SU-DHL-6 (cell line): ENCODE measurements at regions not wholly inside any gene's neighbourhood (a gene's known extent, or its start where the extent isn't known, plus 50 kb on each side); places are given as distances from the start of the nearest gene placed in this dataset.

Source experiments
- H2AFZ ChIP-seq: fragments of 200-600 bp; sonication (generic); 2 replicates; pipeline ENCODE4 v1.6.1; 2014; ENCODE audit warnings: low read depth, mild to moderate bottlenecking, moderate library complexity, mixed read lengths, antibody characterized with exemption, low read length; ENCODE audit not compliant: severe bottlenecking
- H3F3A ChIP-seq: fragments of 200-600 bp; shearing (Covaris generic); 2 replicates; pipeline ENCODE4 v1.6.0; 2016; ENCODE audit warnings: antibody characterized with exemption, mild to moderate bottlenecking; ENCODE audit not compliant: insufficient read depth
- H3K27ac ChIP-seq: fragments of 200-600 bp; sonication (generic); 2 replicates; pipeline ENCODE4 v1.5.1; 2016; ENCODE audit warnings: low read depth, mild to moderate bottlenecking, low read length, moderate library complexity, mixed read lengths
- H3K27me3 ChIP-seq: fragments of 200-600 bp; sonication (generic), shearing (Covaris generic); 2 replicates; pipeline ENCODE4 v1.6.0; 2014; ENCODE audit warnings: mild to moderate bottlenecking, low read length
- H3K36me3 ChIP-seq: fragments of 200-600 bp; sonication (generic); 2 replicates; pipeline ENCODE4 v1.6.1; 2014; ENCODE audit warnings: mild to moderate bottlenecking, low read length, mixed read lengths
- H3K4me2 ChIP-seq: fragments of 300-600, 200-600 bp; shearing (Covaris generic), sonication (generic); 2 replicates; pipeline ENCODE4 v1.6.0; 2014; ENCODE audit warnings: low read length, low read depth, mild to moderate bottlenecking; ENCODE audit not compliant: poor library complexity, severe bottlenecking
- H3K4me3 ChIP-seq: fragments of 200-600 bp; sonication (generic); 2 replicates; pipeline ENCODE4 v1.5.1; 2014; ENCODE audit warnings: antibody characterized with exemption, low read length, mild to moderate bottlenecking, mixed read lengths; ENCODE audit not compliant: insufficient read depth, poor library complexity, severe bottlenecking
- H3K79me2 ChIP-seq: fragments of 200-600 bp; sonication (generic); 2 replicates; pipeline ENCODE4 v1.6.1; 2014; ENCODE audit warnings: mild to moderate bottlenecking, low read length, moderate library complexity; ENCODE audit not compliant: insufficient read depth
- H3K9ac ChIP-seq: fragments of 200-600 bp; sonication (generic); 2 replicates; pipeline ENCODE4 v1.7.0; 2014; ENCODE audit warnings: mild to moderate bottlenecking, low read length
- H3K9me2 ChIP-seq: fragments of 200-600 bp; sonication (generic); replicated peaks from 2 replicates; pipeline ENCODE4 v1.6.1; 2014; ENCODE audit warnings: low read length; ENCODE audit not compliant: insufficient read depth
- H3K9me3 ChIP-seq: fragments of 200-600 bp; sonication (generic); 2 replicates; pipeline ENCODE4 v1.6.1; 2014; ENCODE audit warnings: low read length, mixed read lengths; ENCODE audit not compliant: insufficient read depth
- H4K20me1 ChIP-seq: fragments of 200-600 bp; sonication (generic); 2 replicates; pipeline ENCODE4 v1.6.1; 2014; ENCODE audit warnings: low read depth, mild to moderate bottlenecking, antibody characterized with exemption, low read length, moderate library complexity, mixed read lengths
- EZH2phosphoT487 ChIP-seq: fragments of 200-600 bp; sonication (generic), shearing (Covaris generic); conservative IDR thresholded peaks from 2 replicates; pipeline ENCODE4 v1.6.1; 2018; ENCODE audit warnings: mild to moderate bottlenecking, antibody characterized with exemption, low read length, moderate library complexity, mixed read lengths
- TF ChIP-seq, protein P1 (sequence below): fragments of 200-600 bp; sonication (generic); IDR thresholded peaks from one replicate; pipeline ENCODE4 v1.5.1; 2017; ENCODE audit warnings: antibody characterized with exemption, mild to moderate bottlenecking, low read length, moderate library complexity; ENCODE audit not compliant: insufficient read depth, poor library complexity, severe bottlenecking

DNA sequence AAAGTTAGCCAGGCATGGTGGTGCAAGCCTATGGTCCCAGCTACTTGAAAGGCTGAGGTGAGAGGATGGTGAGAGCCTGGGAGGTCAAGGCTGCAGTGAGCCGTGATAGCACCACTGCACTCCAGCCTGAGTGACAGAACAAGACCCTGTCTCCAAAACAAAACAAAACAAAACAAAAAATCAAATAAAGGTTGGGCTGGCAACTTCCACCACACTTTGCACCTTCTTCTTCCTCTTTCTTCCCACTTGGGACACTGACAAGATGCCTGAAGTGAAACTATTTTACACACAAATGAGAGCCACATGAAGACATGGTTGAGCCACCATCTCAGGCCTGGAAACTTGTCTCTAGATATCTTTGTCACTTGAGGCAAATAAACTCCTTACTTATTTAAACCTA lies 53.8 kb upstream of the CCDC28A start:
- Histone ChIP-seq H4K20me1 (no peaks in the 10 kb centered on the region), H3K4me3 (no peak overlapping the region), H3K9me2 (no peaks in the 10 kb centered on the region), H3K9me3 (no peaks in the 10 kb centered on the region), H3K36me3 (no peaks in the 10 kb centered on the region), H2AFZ (no peak overlapping the region), H3K79me2 (no peaks in the 10 kb centered on the region), H3F3A (no peaks in the 10 kb centered on the region), H3K9ac (no peak overlapping the region), H3K27ac (no peak overlapping the region), H3K27me3 (no peaks in the 10 kb centered on the region), H3K4me2 (no peak overlapping the region)
- TF ChIP-seq, protein P1, sequence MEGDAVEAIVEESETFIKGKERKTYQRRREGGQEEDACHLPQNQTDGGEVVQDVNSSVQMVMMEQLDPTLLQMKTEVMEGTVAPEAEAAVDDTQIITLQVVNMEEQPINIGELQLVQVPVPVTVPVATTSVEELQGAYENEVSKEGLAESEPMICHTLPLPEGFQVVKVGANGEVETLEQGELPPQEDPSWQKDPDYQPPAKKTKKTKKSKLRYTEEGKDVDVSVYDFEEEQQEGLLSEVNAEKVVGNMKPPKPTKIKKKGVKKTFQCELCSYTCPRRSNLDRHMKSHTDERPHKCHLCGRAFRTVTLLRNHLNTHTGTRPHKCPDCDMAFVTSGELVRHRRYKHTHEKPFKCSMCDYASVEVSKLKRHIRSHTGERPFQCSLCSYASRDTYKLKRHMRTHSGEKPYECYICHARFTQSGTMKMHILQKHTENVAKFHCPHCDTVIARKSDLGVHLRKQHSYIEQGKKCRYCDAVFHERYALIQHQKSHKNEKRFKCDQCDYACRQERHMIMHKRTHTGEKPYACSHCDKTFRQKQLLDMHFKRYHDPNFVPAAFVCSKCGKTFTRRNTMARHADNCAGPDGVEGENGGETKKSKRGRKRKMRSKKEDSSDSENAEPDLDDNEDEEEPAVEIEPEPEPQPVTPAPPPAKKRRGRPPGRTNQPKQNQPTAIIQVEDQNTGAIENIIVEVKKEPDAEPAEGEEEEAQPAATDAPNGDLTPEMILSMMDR = no peak
- TF ChIP-seq EZH2phosphoT487 = no peak

DNA sequence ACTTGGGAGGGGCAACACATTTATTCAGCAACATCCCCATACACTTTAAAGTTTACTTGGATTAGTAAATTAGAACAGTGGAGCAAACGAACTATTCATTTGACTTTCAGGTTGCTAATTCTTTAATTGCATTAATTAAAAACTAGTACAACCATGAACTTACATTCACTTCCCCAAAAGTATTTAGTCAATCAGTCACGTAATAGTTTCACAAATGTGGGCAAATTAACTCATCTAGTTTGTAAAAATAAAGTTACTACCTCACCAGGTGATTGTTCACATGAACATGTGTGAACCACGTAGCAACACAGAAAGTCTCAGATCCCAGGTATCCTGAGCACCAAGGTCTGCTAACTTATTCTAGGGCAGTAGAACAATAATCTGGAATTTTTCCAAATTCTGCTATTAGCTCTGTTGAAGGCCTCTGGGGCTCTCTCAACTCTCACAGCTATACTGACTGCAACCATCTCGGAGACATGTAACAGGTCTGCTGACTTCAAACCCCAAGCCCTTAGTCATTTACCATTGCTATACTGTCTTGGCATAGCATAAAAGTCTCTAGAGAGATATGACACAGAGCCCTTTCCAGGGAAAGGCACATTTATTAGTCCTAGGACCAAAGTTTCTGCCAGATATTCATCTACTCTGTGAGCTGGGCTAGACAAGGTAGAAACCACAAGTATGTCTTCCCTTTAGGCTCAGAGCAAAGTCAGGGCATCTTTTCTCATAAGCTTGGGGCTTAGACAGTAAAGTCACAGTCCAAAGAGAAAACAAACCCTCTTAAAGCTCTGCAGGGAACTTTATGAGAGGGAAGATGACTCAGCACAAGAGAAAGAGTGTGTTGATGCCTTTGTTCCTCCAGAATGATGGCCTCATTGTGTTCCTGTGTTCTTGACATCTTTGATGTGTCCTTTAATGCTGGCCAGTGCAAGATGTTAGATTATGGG lies 50.9 kb upstream of the CCDC28A start:
- Histone ChIP-seq H3K27ac (no peak overlapping the region), H3K4me2 (no peak overlapping the region)

More for the DNA sequence above, 50.9 kb upstream of the CCDC28A start:
- no peaks in the 10 kb centered on the region for H3K36me3 ChIP-seq
- no peak overlapping the region for H2AFZ ChIP-seq
- no peaks in the 10 kb centered on the region for H3K9me2 ChIP-seq
- no peak overlapping the region for H3K9ac ChIP-seq
- no peaks in the 10 kb centered on the region for H3K27me3 ChIP-seq
- TF ChIP-seq, protein P1 = no peak
- TF ChIP-seq EZH2phosphoT487 = no peak
- no peaks in the 10 kb centered on the region for H3K79me2 ChIP-seq
- no peaks in the 10 kb centered on the region for H3K9me3 ChIP-seq
- H3K4me3 ChIP-seq = no peak overlapping the region
- no peaks in the 10 kb centered on the region for H4K20me1 ChIP-seq
- no peaks in the 10 kb centered on the region for H3F3A ChIP-seq
